Osteoblast (primary cell): ENCODE measurements at regions not wholly inside any gene's neighbourhood (a gene's known extent, or its start where the extent isn't known, plus 50 kb on each side); places are given as distances from the start of the nearest gene placed in this dataset.

Experiments used
- DNase-seq: peaks from one replicate; pipeline ENCODE4 v3.0.0; 2011; ENCODE audit warnings: low spot score, mixed read lengths; ENCODE audit not compliant: insufficient read length; ENCODE audit errors: missing footprints
- H2AFZ ChIP-seq: 2 replicates; pipeline ENCODE4 v1.6.0; 2011; ENCODE audit warnings: mild to moderate bottlenecking, low read length
- H3K27ac ChIP-seq: 2 replicates; pipeline ENCODE4 v1.5.1; 2011; ENCODE audit warnings: mild to moderate bottlenecking, low read depth, low read length, moderate library complexity
- H3K27me3 ChIP-seq: 2 replicates; pipeline ENCODE4 v1.6.0; 2012; ENCODE audit warnings: mild to moderate bottlenecking, control low read depth, inconsistent platforms, low read length, moderate library complexity; ENCODE audit not compliant: insufficient read depth
- H3K36me3 ChIP-seq: 2 replicates; pipeline ENCODE4 v1.5.1; 2011; ENCODE audit warnings: mild to moderate bottlenecking, low read length, control low read depth, moderate library complexity; ENCODE audit not compliant: insufficient read depth
- H3K4me1 ChIP-seq: 2 replicates; pipeline ENCODE4 v1.5.1; 2011; ENCODE audit warnings: mild to moderate bottlenecking, low read length, control low read depth, moderate library complexity; ENCODE audit not compliant: insufficient read depth
- H3K4me2 ChIP-seq: 2 replicates; pipeline ENCODE4 v1.6.0; 2011; ENCODE audit warnings: mild to moderate bottlenecking, low read length; ENCODE audit not compliant: insufficient read depth
- H3K4me3 ChIP-seq: fragments of 200-600 bp; sonication (generic); 3 replicates; pipeline ENCODE4 v1.5.1; 2012; ENCODE audit warnings: mild to moderate bottlenecking, low read length, inconsistent platforms; ENCODE audit not compliant: insufficient read depth
- H3K79me2 ChIP-seq: 2 replicates; pipeline ENCODE4 v1.6.0; 2012; ENCODE audit warnings: mild to moderate bottlenecking, low read length, control low read depth, inconsistent platforms; ENCODE audit not compliant: insufficient read depth
- H3K9me3 ChIP-seq: 2 replicates; pipeline ENCODE4 v1.5.1; 2011; ENCODE audit warnings: low read depth, low read length, control low read depth
- H4K20me1 ChIP-seq: 2 replicates; pipeline ENCODE4 v1.6.0; 2012; ENCODE audit warnings: mild to moderate bottlenecking, low read length, control low read depth; ENCODE audit not compliant: insufficient read depth
- CTCF ChIP-seq: IDR thresholded peaks from 2 replicates; pipeline ENCODE4 v1.5.1; 2011; ENCODE audit warnings: mild to moderate bottlenecking, low read depth, low read length, moderate library complexity; ENCODE audit errors: extremely low read depth

DNA sequence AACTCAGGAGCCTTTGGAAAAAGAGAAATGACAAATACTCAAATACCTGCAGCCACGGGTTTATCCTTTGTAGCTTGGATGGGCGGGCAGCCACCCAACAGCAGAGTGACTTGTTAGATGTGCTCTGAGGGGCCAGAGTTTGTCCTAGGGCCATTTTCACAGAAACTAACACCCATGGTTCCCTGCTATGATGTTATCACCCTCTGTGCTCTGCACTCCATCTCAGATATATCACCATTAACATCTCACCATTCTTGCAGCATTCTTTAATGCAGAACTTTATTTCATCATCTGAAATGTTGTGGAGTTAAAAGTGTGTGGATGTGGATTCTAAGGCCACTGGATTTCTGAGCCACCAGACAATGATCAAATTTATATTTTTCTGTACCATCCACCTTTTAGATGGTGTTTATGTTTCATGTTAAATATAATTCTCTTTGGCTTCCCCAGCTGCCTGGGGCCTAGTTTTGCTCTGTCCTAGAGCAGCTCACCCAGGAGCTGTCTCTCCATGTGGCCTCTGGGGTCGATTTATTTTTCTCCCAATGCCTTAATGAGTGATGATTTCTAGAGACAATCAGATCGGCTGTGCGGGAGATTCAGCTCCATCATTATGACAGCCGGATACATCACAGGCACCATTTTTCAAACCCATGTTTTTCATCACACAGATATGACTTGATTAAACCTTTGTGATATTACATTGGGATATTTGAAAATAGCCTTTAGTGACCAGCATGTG, 380.8 kb downstream of the BCOR start:
- peaks cover 24% of the 10 kb centered on the region for H3K27me3 ChIP-seq
- H3K4me2 ChIP-seq = no peak overlapping the region
- H3K36me3 ChIP-seq = no peaks in the 10 kb centered on the region
- H3K4me3 ChIP-seq = no peak overlapping the region
- H4K20me1 ChIP-seq = no peaks in the 10 kb centered on the region
- TF ChIP-seq CTCF = no peak
- DNase-seq = no peak
- peaks cover 15% of the 10 kb centered on the region for H3K4me1 ChIP-seq
- H3K9me3 ChIP-seq = no peaks in the 10 kb centered on the region
- H3K79me2 ChIP-seq = no peaks in the 10 kb centered on the region
- no peak overlapping the region for H2AFZ ChIP-seq
- H3K27ac ChIP-seq = no peak overlapping the region

DNA sequence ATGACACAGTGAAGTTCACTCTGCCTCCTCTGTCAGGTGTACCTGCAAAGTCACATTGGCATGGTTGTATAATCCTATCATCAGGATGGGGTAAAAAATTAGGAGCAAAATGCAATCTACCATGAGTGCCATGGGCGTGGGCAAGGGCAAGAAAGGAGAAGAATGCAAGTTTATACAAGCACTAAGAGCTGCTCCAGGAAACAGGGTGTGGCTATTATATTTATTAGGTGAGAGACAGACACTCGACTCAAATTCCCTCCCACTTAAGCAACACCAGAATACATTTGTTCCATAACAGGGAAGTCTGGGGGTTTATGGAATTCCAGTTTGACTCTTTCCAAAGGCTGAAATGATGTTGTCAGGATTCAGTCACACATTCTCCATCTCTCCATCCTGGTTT, 378.8 kb downstream of the BCOR start:
- no peak for DNase-seq
- H3K27ac ChIP-seq = no peak overlapping the region
- no peaks in the 10 kb centered on the region for H3K36me3 ChIP-seq
- TF ChIP-seq CTCF = no peak
- peaks cover 24% of the 10 kb centered on the region for H3K4me1 ChIP-seq
- H3K9me3 ChIP-seq = no peaks in the 10 kb centered on the region
- no peak overlapping the region for H3K4me2 ChIP-seq
- H4K20me1 ChIP-seq = no peaks in the 10 kb centered on the region
- H3K79me2 ChIP-seq = no peaks in the 10 kb centered on the region
- no peak overlapping the region for H3K4me3 ChIP-seq
- no peak overlapping the region for H2AFZ ChIP-seq
- H3K27me3 ChIP-seq = peaks cover 27% of the 10 kb centered on the region

GRCh38 chrX:39720945-39721344, 376.8 kb downstream of the BCOR start:
- TF ChIP-seq CTCF = no peak
- no peaks in the 10 kb centered on the region for H3K36me3 ChIP-seq
- peaks cover 27% of the 10 kb centered on the region for H3K4me1 ChIP-seq
- peak overlapping the region; percentile 82 for H3K27ac ChIP-seq
- H3K27me3 ChIP-seq = peaks cover 27% of the 10 kb centered on the region
- H4K20me1 ChIP-seq = no peaks in the 10 kb centered on the region
- peak overlapping the region; percentile 56 for H3K4me2 ChIP-seq
- H2AFZ ChIP-seq = peak overlapping the region; percentile 11
- H3K9me3 ChIP-seq = no peaks in the 10 kb centered on the region
- H3K4me3 ChIP-seq = no peak overlapping the region
- DNase-seq = no peak
- H3K79me2 ChIP-seq = no peaks in the 10 kb centered on the region

- no peak for TF ChIP-seq CTCF
- H3K4me3 ChIP-seq = peak overlapping the region; percentile 2
- no peaks in the 10 kb centered on the region for H3K36me3 ChIP-seq
- peak overlapping the region; percentile 82 for H3K27ac ChIP-seq
- H4K20me1 ChIP-seq = no peaks in the 10 kb centered on the region
- peak; percentile 93 for DNase-seq
- peak overlapping the region; percentile 56 for H3K4me2 ChIP-seq
- H3K9me3 ChIP-seq = no peaks in the 10 kb centered on the region
- H3K4me1 ChIP-seq = peaks cover 32% of the 10 kb centered on the region
- H3K79me2 ChIP-seq = no peaks in the 10 kb centered on the region
- H3K27me3 ChIP-seq = peaks cover 24% of the 10 kb centered on the region
- H2AFZ ChIP-seq = peak overlapping the region; percentile 30
Observed at GRCh38 chrX:39721566-39722279, 376.0 kb downstream of the BCOR start.
